Central memory CD8-positive, alpha-beta T cell (primary cell): ENCODE measurements at regions not wholly inside any gene's neighbourhood (a gene's known extent, or its start where the extent isn't known, plus 50 kb on each side); places are given as distances from the start of the nearest gene placed in this dataset.

Experiments used
- ATAC-seq: fragments of 150-1000 bp; cut with Tn5 transposase; replicated peaks from 2 replicates; pipeline ENCODE4 v1.10.0; 2022; ENCODE audit warnings: mild to moderate bottlenecking, moderate FRiP score, moderate number of reproducible peaks; ENCODE audit not compliant: poor library complexity, severe bottlenecking; ENCODE audit errors: extremely low read depth
- DNase-seq, 2 donors: peaks; one replicate each; pipeline ENCODE4 v3.0.0; 2021; ENCODE audit warnings: low spot score in 2 of 2
- H3K27ac Mint-ChIP-seq: one replicate; pipeline ENCODE4 v1.8.0; 2022; ENCODE audit warnings: low read depth, mild to moderate bottlenecking, moderate library complexity, mixed read lengths
- H3K27me3 Mint-ChIP-seq: one replicate; pipeline ENCODE4 v1.8.0; 2022; ENCODE audit warnings: mixed read lengths
- H3K36me3 Mint-ChIP-seq: one replicate; pipeline ENCODE4 v1.8.0; 2022; ENCODE audit warnings: mild to moderate bottlenecking, moderate library complexity, mixed read lengths; ENCODE audit not compliant: insufficient read depth
- H3K4me1 Mint-ChIP-seq: one replicate; pipeline ENCODE4 v1.8.0; 2022; ENCODE audit warnings: mixed read lengths
- H3K4me3 Mint-ChIP-seq: one replicate; pipeline ENCODE4 v1.8.0; 2022; ENCODE audit warnings: mild to moderate bottlenecking, moderate library complexity, mixed read lengths
- H3K9me3 Mint-ChIP-seq: one replicate; pipeline ENCODE4 v1.8.0; 2022; ENCODE audit warnings: mixed read lengths

GRCh38 chr20:57811374-57812020 lies 101.7 kb upstream of the PMEPA1 start:
- Mint-ChIP-seq H3K9me3 (no peaks in the 10 kb centered on the region), H3K27me3 (peaks cover 50% of the 10 kb centered on the region), H3K4me1 (no peaks in the 10 kb centered on the region), H3K4me3 (no peak overlapping the region), H3K27ac (no peak overlapping the region), H3K36me3 (no peaks in the 10 kb centered on the region)
- DNase-seq (no peak), ATAC-seq (no peak)

DNA sequence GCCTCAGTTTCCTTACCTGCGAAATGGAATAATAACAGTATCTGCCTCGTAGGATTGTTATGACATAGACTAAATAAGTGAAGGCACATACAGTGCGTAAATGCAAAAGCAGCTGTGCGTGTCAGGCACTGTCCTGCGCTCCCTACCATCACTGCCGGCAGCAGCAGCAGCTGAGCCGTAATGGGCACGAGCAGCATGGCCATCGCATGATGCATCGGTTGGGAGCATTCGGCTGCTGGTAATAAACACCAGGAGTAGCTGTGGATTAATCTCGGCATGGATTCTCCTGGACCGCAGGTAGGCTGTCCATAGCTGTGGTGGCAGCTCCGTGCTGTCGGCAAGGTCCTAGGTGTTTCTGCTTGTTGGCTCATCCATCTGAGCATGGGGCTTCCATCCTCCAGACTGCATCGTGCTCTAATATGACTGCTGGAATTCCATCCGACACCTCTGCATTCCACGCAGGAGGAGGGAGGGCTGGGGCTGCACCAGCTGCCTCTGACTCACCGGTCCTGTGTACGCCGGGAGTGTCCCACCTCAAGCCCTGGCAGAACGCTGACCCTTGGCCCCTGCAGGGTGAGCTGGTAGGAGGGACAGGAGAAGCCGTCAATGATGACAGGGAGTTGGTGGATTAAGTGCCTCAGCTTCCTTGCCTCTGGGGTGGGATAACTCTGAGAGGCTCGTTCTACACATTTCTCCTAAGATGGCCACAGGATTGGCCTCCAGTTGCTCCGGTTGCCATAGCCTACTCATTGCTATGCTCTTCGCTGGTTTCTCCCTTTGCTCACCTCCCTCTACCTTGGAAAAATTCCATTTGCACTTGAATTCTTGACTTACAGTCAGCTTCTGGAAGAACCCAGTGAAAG lies 100.9 kb upstream of the PMEPA1 start:
- Mint-ChIP-seq H3K27ac (no peak overlapping the region), H3K4me1 (no peaks in the 10 kb centered on the region), H3K27me3 (peaks cover 53% of the 10 kb centered on the region), H3K9me3 (no peaks in the 10 kb centered on the region), H3K4me3 (no peak overlapping the region), H3K36me3 (no peaks in the 10 kb centered on the region)
- DNase-seq (no peak), ATAC-seq (no peak)

DNA sequence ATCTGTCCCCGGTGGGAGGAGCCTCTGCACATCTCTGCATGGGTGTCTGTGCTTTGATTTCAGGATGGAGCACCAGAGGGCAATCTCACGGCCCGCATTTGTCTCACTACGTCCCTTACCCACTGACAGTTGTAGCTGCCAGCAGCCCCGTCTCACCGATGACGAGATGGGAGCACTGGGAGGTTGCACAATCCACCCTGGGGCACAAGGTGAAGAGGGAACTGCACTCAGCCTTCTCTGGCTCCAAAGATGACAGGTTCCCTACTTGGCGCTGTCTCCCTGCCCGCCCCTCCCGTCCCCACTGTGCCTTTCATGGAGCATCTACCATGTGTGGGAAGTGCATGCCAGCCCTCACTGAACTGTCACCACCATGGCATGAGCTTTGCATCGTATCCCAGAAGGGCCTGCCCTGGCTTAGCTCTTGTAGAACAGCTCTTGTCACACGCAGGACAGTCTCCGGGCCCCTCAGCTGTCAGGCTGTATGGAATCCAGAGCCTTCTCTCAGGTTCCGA lies 99.9 kb upstream of the PMEPA1 start:
- ATAC-seq, result no peak
- Mint-ChIP-seq H3K4me3 (no peak overlapping the region), H3K36me3 (no peaks in the 10 kb centered on the region), H3K9me3 (no peaks in the 10 kb centered on the region), H3K4me1 (no peaks in the 10 kb centered on the region), H3K27me3 (peaks cover 49% of the 10 kb centered on the region), H3K27ac (no peak overlapping the region)
- DNase-seq, result no peak

DNA sequence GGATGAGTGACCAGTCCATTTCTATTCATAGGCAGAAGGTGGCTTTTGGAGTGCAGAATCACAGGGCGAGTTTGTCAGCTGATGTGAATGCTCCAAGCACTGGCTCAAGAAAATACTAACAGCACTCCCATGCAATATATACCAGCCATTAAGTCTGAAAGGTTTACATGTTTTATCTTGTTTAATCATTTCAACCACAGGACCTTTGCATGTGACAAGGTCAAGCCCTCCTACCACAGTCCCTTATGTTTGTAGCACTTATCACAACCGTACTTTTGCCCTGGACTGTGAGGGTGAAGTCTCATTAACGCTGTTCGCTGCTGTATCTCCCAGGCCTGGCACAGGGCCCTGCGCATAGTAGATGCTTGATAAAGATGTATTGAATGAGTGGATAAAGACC lies 99.3 kb upstream of the PMEPA1 start:
- Mint-ChIP-seq H3K27me3 (peaks cover 44% of the 10 kb centered on the region), H3K4me3 (no peak overlapping the region), H3K4me1 (no peaks in the 10 kb centered on the region), H3K9me3 (no peaks in the 10 kb centered on the region), H3K27ac (no peak overlapping the region), H3K36me3 (no peaks in the 10 kb centered on the region)
- ATAC-seq, result no peak
- no peak for DNase-seq

DNA sequence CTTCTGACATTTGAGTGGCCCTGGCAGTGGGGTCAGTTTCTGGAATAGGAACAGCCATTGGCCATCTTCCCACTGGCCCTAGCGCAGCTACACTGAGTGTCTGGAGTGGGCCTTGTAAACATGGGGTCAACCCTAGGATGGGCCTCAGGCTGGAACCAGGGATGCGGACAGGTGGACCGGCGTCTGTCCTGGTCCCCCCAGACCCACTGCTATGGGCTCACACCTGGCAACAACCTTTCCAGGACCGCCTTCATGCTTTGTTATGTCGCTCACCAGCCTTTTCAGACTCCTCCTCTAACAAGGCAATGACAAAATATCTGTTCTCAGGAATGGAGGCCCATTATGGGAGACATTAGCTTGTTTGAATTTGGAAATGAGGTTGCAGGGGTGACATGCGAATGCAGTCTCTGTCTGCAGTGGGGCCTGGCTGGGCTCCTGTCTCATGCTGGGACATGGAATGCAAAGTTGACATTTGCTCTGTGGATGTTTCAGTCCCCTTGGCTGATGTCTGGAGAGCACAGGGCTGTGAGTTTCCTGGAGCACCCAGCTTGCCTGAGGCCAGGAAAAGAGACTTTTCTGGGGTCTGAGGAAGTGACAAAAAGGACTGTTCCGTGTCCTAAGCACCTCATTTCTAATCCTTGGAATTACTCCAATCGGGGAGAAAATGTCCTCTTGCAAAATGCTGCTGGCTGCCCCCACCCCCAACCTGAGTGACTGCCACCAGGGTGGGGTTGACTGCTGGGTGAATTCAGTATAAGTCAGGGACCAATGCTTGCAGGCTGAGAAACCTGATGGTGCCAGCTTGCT lies 98.7 kb upstream of the PMEPA1 start:
- no peaks in the 10 kb centered on the region for H3K36me3 Mint-ChIP-seq
- no peaks in the 10 kb centered on the region for H3K9me3 Mint-ChIP-seq
- H3K4me1 Mint-ChIP-seq, result no peaks in the 10 kb centered on the region
- no peak overlapping the region for H3K27ac Mint-ChIP-seq
- no peak overlapping the region for H3K4me3 Mint-ChIP-seq
- H3K27me3 Mint-ChIP-seq, result peaks cover 37% of the 10 kb centered on the region
- no peak for DNase-seq
- ATAC-seq, result no peak

- H3K4me1 Mint-ChIP-seq, result no peaks in the 10 kb centered on the region
Observed at GRCh38 chr20:57807401-57808263, 97.8 kb upstream of the PMEPA1 start.

GRCh38 chr20:57806975-57807374 lies 97.2 kb upstream of the PMEPA1 start:
- H3K36me3 Mint-ChIP-seq, result no peaks in the 10 kb centered on the region
- no peaks in the 10 kb centered on the region for H3K4me1 Mint-ChIP-seq
- no peak overlapping the region for H3K27ac Mint-ChIP-seq
- no peak overlapping the region for H3K4me3 Mint-ChIP-seq
- H3K27me3 Mint-ChIP-seq, result peaks cover 25% of the 10 kb centered on the region
- no peaks in the 10 kb centered on the region for H3K9me3 Mint-ChIP-seq
- no peak for DNase-seq
- ATAC-seq, result no peak

More at GRCh38 chr20:57807401-57808263, 97.8 kb upstream of the PMEPA1 start:
- Mint-ChIP-seq H3K4me3 (no peak overlapping the region), H3K36me3 (no peaks in the 10 kb centered on the region), H3K27me3 (peaks cover 32% of the 10 kb centered on the region), H3K27ac (no peak overlapping the region), H3K9me3 (no peaks in the 10 kb centered on the region)
- ATAC-seq (no peak), DNase-seq (no peak)

DNA sequence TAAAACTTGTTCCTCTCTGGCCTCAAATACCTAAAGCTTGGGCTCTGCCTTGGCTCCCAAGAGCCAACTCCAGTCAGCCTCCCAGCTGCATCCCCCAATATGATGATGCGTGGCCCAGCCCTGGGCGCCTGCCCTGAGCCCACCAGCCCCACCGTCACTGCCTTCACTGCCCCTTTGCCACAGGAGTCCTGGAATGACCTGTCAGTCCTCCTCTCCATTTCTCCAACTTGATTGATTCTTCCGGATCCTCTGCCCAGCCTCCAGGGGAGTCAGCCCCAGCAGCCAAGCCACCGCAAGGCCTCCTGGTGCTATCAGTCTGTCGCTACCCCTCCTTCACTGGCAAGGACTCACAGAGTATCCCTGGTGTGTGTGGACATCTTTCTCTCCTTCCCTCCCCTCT lies 96.7 kb upstream of the PMEPA1 start:
- ATAC-seq (no peak), DNase-seq (no peak)
- no peaks in the 10 kb centered on the region for H3K36me3 Mint-ChIP-seq
- H3K27me3 Mint-ChIP-seq, result peaks cover 20% of the 10 kb centered on the region
- H3K4me1 Mint-ChIP-seq, result no peaks in the 10 kb centered on the region
- no peaks in the 10 kb centered on the region for H3K9me3 Mint-ChIP-seq
- no peak overlapping the region for H3K27ac Mint-ChIP-seq
- H3K4me3 Mint-ChIP-seq, result no peak overlapping the region

DNA sequence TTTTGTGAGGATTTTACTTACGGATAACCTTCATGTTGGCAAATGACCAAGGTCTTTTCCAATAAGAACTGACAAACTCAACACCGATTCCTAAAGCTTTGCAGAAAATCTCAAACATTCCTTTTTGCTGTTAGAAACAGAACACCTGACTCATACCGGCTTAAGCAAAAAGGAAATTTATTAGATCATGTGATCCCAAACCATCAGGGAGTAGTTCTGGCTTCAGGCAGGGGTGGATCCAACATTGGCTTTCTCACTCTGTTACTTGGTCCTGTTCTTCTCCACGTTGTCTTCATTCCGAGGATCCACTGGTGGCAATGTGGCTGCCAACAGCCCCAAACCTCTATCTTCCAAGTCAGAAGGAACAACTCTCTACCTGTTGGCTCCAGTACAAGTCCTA lies 95.9 kb upstream of the PMEPA1 start:
- H3K27ac Mint-ChIP-seq, result no peak overlapping the region
- no peaks in the 10 kb centered on the region for H3K4me1 Mint-ChIP-seq
- no peaks in the 10 kb centered on the region for H3K9me3 Mint-ChIP-seq
- no peak for DNase-seq
- ATAC-seq, result no peak
- H3K4me3 Mint-ChIP-seq, result no peak overlapping the region
- no peaks in the 10 kb centered on the region for H3K36me3 Mint-ChIP-seq
- H3K27me3 Mint-ChIP-seq, result peaks cover 18% of the 10 kb centered on the region

DNA sequence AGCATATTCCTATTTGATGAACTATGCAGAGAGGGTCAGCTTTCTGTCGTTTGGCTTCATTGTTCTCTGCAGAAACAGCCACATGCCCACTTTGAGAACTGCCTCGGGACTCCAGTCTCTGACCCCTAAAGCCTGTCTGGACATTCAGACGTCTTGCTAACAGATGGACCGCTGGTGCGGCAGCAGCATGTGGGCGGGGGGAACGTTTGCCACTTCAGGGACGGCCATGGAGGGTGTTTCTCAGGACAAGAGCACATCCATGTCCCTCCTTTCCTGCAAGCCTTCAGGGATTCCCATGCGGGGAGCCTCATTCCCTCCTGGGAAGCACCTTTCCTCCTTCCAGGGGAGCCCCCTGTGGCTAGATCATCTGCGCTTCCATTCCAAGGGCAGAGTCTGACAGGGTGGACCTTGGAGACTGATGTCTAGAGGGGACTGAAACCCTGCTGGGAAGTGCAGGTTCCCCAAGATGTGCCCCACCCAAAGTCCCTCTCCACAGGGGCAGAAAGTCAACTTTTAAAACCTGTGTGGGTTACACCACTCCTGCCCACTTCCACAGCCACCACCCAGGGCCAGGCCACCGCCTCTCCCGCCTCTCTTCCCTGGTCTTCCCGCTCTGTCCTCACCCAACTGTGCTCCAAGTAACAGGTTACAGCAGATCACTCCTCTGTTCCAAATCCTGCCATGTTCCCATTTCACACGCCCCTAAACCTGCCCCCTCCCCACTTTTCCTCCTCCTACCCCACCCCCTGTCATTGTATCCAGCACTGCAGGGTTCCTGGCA lies 94.8 kb upstream of the PMEPA1 start:
- Mint-ChIP-seq H3K4me1 (no peaks in the 10 kb centered on the region), H3K27me3 (peaks cover 23% of the 10 kb centered on the region), H3K9me3 (no peaks in the 10 kb centered on the region)

DNA sequence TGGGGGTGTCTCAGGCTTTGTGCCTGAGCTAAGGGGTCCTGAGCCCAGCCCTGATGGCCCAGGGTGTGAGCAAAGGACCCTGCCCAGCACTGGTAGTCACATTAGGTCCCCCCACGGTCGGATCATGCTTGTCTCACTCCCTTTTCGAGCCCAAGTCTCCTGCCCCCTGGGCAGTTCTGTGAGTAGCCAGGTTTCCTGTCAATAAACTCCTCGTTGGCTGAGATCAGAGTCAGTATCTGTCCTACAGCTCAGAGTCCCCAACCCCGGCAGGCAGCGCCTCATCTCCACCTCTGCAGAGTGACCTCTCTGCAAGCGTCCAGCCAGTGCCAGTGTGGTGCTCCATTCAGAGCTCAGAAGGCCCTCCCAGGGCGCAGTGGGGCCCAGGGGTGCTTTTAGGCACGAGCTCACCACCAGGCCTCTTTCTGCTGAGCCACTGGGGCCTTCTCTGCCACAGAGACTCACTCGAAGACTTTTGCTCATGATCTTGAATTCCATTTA lies 93.7 kb upstream of the PMEPA1 start:
- no peak for DNase-seq
- no peak overlapping the region for H3K27ac Mint-ChIP-seq

More for the DNA sequence above, 94.8 kb upstream of the PMEPA1 start:
- Mint-ChIP-seq H3K4me3 (no peak overlapping the region), H3K27ac (no peak overlapping the region), H3K36me3 (no peaks in the 10 kb centered on the region)
- ATAC-seq, result no peak
- DNase-seq, result no peak

More for the DNA sequence above, 93.7 kb upstream of the PMEPA1 start:
- peaks cover 23% of the 10 kb centered on the region for H3K27me3 Mint-ChIP-seq
- no peak overlapping the region for H3K4me3 Mint-ChIP-seq
- no peaks in the 10 kb centered on the region for H3K36me3 Mint-ChIP-seq
- ATAC-seq, result no peak
- H3K9me3 Mint-ChIP-seq, result no peaks in the 10 kb centered on the region
- H3K4me1 Mint-ChIP-seq, result no peaks in the 10 kb centered on the region
